ENCODE measurements at regions not wholly inside any gene's neighbourhood (a gene's known extent, or its start where the extent isn't known, plus 50 kb on each side); places are given as distances from the start of the nearest gene placed in this dataset.

- intact Hi-C loops (cut with micrococcal nuclease): no loop called here
- no peaks in the 10 kb centered on the region for H3K9me3 ChIP-seq (ENCODE audit: control insufficient read depth, insufficient read depth, low read length)
- H3K27ac ChIP-seq (ENCODE audit: low read length): no peak overlapping the region
- H3K36me3 ChIP-seq (ENCODE audit: control insufficient read depth, insufficient read depth, low read length): no peaks in the 10 kb centered on the region
- H3K9me3 Mint-ChIP-seq: no peaks in the 10 kb centered on the region
- H3K27ac Mint-ChIP-seq: no peak overlapping the region
- ATAC-seq: no peak
- H3K27me3 ChIP-seq (ENCODE audit: control insufficient read depth, insufficient read depth, low read length): peaks cover 3% of the 10 kb centered on the region
- WGBS (ENCODE audit: insufficient coverage): 85% methylated on average over 4 of the region's 4 CpGs
- H3K4me3 Mint-ChIP-seq: no peak overlapping the region
- H3K4me1 Mint-ChIP-seq: peaks cover 13 to 15% of the 10 kb centered on the region in 2 donors
- peaks cover 27% of the 10 kb centered on the region in 2 donors for H3K27me3 Mint-ChIP-seq (ENCODE audit: low read depth in 2 of 2)
- H3K4me3 ChIP-seq (ENCODE audit: low read length): no peak overlapping the region
- peaks cover 10% of the 10 kb centered on the region for H3K4me1 ChIP-seq (ENCODE audit: control insufficient read depth, insufficient read depth, low read length)
- H3K36me3 Mint-ChIP-seq: no peaks in the 10 kb centered on the region
- no peak for TF ChIP-seq CTCF (IDR thresholded peaks at IDR 0.05)
- no peak for DNase-seq
Measured at GRCh38 chr1:112341986-112342385, 54.0 kb upstream of the CTTNBP2NL start.

- H3K9me3 ChIP-seq (ENCODE audit: control insufficient read depth, insufficient read depth, low read length): no peaks in the 10 kb centered on the region
- H3K9me3 Mint-ChIP-seq: no peaks in the 10 kb centered on the region
- H3K27me3 ChIP-seq (ENCODE audit: control insufficient read depth, insufficient read depth, low read length): no peaks in the 10 kb centered on the region
- no peak for ATAC-seq
- WGBS (ENCODE audit: insufficient coverage): 86% methylated on average over 3 of the region's 3 CpGs
- no peak overlapping the region for H3K27ac ChIP-seq (ENCODE audit: low read length)
- peaks cover 10 to 11% of the 10 kb centered on the region in 2 donors for H3K4me1 Mint-ChIP-seq
- no peak for TF ChIP-seq CTCF (IDR thresholded peaks at IDR 0.05)
- no peaks in the 10 kb centered on the region for H3K36me3 Mint-ChIP-seq
- H3K4me1 ChIP-seq (ENCODE audit: control insufficient read depth, insufficient read depth, low read length): peaks cover 6% of the 10 kb centered on the region
- H3K4me3 Mint-ChIP-seq: no peak overlapping the region
- H3K27ac Mint-ChIP-seq: no peak overlapping the region
- no peak overlapping the region for H3K4me3 ChIP-seq (ENCODE audit: low read length)
- peaks cover 24 to 25% of the 10 kb centered on the region in 2 donors for H3K27me3 Mint-ChIP-seq (ENCODE audit: low read depth in 2 of 2)
- no peaks in the 10 kb centered on the region for H3K36me3 ChIP-seq (ENCODE audit: control insufficient read depth, insufficient read depth, low read length)
- intact Hi-C loops (cut with micrococcal nuclease): no loop called here
- DNase-seq: no peak
Measured at GRCh38 chr1:112342558-112342957, 53.5 kb upstream of the CTTNBP2NL start.

GRCh38 chr1:112344754-112345423, 51.1 kb upstream of the CTTNBP2NL start:
- H3K9me3 ChIP-seq (ENCODE audit: control insufficient read depth, insufficient read depth, low read length): no peaks in the 10 kb centered on the region
- H3K4me1 ChIP-seq (ENCODE audit: control insufficient read depth, insufficient read depth, low read length): peaks cover 6% of the 10 kb centered on the region
- intact Hi-C loops (cut with micrococcal nuclease): no loop called here
- H3K9me3 Mint-ChIP-seq: peaks cover 0 to 4% of the 10 kb centered on the region in 2 donors
- ATAC-seq: peak in 1 of 3 donors; percentile 57
- H3K27me3 ChIP-seq (ENCODE audit: control insufficient read depth, insufficient read depth, low read length): no peaks in the 10 kb centered on the region
- no peaks in the 10 kb centered on the region for H3K36me3 Mint-ChIP-seq
- H3K27me3 Mint-ChIP-seq (ENCODE audit: low read depth in 2 of 2): peaks cover 9 to 16% of the 10 kb centered on the region in 2 donors
- H3K27ac Mint-ChIP-seq: no peak overlapping the region
- no peak overlapping the region for H3K4me3 ChIP-seq (ENCODE audit: low read length)
- H3K4me3 Mint-ChIP-seq: no peak overlapping the region
- no peak overlapping the region for H3K27ac ChIP-seq (ENCODE audit: low read length)
- peaks cover 10 to 11% of the 10 kb centered on the region in 2 donors for H3K4me1 Mint-ChIP-seq
- under 1% methylated on average over 6 of the region's 7 CpGs for WGBS (ENCODE audit: insufficient coverage)
- H3K36me3 ChIP-seq (ENCODE audit: control insufficient read depth, insufficient read depth, low read length): no peaks in the 10 kb centered on the region
- TF ChIP-seq CTCF (IDR thresholded peaks at IDR 0.05): no peak
- peak in 1 of 2 donors; percentile 64 for DNase-seq

Data from natural killer cell (primary cell).